Sigmoid colon (tissue), 6 donors: ENCODE measurements at regions not wholly inside any gene's neighbourhood (a gene's known extent, or its start where the extent isn't known, plus 50 kb on each side); places are given as distances from the start of the nearest gene placed in this dataset.
"Not testable (repeated sequence)": the region's sequence is repeated elsewhere in the genome, so short reads cannot be mapped to it uniquely, and the experiment has no call there.

Experiments
- DNase-seq: peaks from one replicate; pipeline ENCODE4 v3.0.0-alpha.2; 2019
- H3K27ac ChIP-seq, 4 donors: fragments of 200-600 bp; sonication (generic); one replicate each; pipeline ENCODE4 v1.5.1; 2016 to 2019; ENCODE audit warnings: mild to moderate bottlenecking in 1 of 4
- H3K27me3 ChIP-seq, 3 donors: fragments of 200-600 bp; sonication (generic); one replicate each; pipeline ENCODE4 v1.5.1; 2019; ENCODE audit warnings: mild to moderate bottlenecking in 1 of 3
- H3K36me3 ChIP-seq, 4 donors: fragments of 200-600 bp; sonication (generic); one replicate each; pipeline ENCODE4 v1.5.1; 2016 to 2019
- H3K4me1 ChIP-seq, 4 donors: fragments of 200-600 bp; sonication (generic); one replicate each; pipeline ENCODE4 v1.5.1; 2017 to 2019
- H3K4me3 ChIP-seq, 4 donors: fragments of 200-600 bp; sonication (generic); one replicate each; pipeline ENCODE4 v1.5.1; 2017 to 2019; ENCODE audit warnings: mild to moderate bottlenecking in 2 of 4, moderate library complexity in 1 of 4
- H3K9me3 ChIP-seq, 4 donors: fragments of 200-600 bp in 3 of 4; sonication (generic) in 3 of 4; one replicate each; pipeline versions ENCODE4 v1.5.1 to v1.6.1; 2013 to 2019
- CTCF ChIP-seq, 4 experiments: fragments of 450-650 bp in 3 of 4; fragments of 200-600 bp in 1 of 4; IDR thresholded peaks; one replicate each; pipeline ENCODE4 v1.5.1; 2016 to 2019; ENCODE audit warnings: antibody characterized with exemption in 4 of 4, mild to moderate bottlenecking in 3 of 4, moderate library complexity in 2 of 4
- EP300 ChIP-seq, 4 donors: sonication (generic); formaldehyde crosslinking; IDR thresholded peaks; one replicate each; pipeline ENCODE4 v1.6.1; 2017; ENCODE audit warnings: antibody characterized with exemption in 4 of 4
- POLR2A ChIP-seq, 2 donors: fragments of 450-650 bp; IDR thresholded peaks; one replicate each; pipeline ENCODE4 v1.6.1; 2016; ENCODE audit warnings: antibody characterized with exemption in 2 of 2, mild to moderate bottlenecking in 2 of 2, moderate library complexity in 2 of 2
- POLR2AphosphoS5 ChIP-seq, 4 donors: sonication (generic); formaldehyde crosslinking; IDR thresholded peaks; one replicate each; pipeline ENCODE4 v1.6.1; 2017; ENCODE audit warnings: antibody characterized with exemption in 4 of 4
- WGBS, 2 donors: extraction: QIAGEN DNeasy Blood & Tissue Kit; methylation state at CpG; one replicate each; pipeline ENCODE4 v1.1.7; 2013; 5-methylcytosine and 5-hydroxymethylcytosine counted together
- intact Hi-C: fragments of 100-400 bp; cut with DNase I; formaldehyde crosslinking; loops from one replicate; pipeline ENCODE4 v1.15.1; 2023
- donor health status: healthy with polysubstance abuse.
- donor health status: healthy.

GRCh38 chr6:113679051-113679450 is 178.1 kb upstream of the MARCKS start:
- intact Hi-C loops: no loop called here
- Histone ChIP-seq H3K27ac (no peak overlapping the region), H3K27me3 (no peaks in the 10 kb centered on the region), H3K36me3 (no peaks in the 10 kb centered on the region), H3K4me3 (no peak overlapping the region), H3K9me3 (no peaks in the 10 kb centered on the region), H3K4me1 (peaks cover 0 to 7% (median 6%) of the 10 kb centered on the region in 4 donors)
- 37 to 59% methylated on average over 3 of the region's 3 CpGs for WGBS, 2 donors
- no peak for DNase-seq
- TF ChIP-seq EP300 (IDR thresholded peaks at IDR 0.05): no peak
- no peak for TF ChIP-seq POLR2A (IDR thresholded peaks at IDR 0.05)
- TF ChIP-seq CTCF (IDR thresholded peaks at IDR 0.05): no peak
- no peak for TF ChIP-seq POLR2AphosphoS5 (IDR thresholded peaks at IDR 0.05)

GRCh38 chr6:113680301-113680700 is 176.8 kb upstream of the MARCKS start:
- Histone ChIP-seq H3K4me3 (no peak overlapping the region), H3K27me3 (no peaks in the 10 kb centered on the region), H3K4me1 (peaks cover 0 to 7% (median 6%) of the 10 kb centered on the region in 4 donors), H3K36me3 (no peaks in the 10 kb centered on the region), H3K27ac (no peak overlapping the region), H3K9me3 (no peaks in the 10 kb centered on the region)
- no peak for TF ChIP-seq CTCF (IDR thresholded peaks at IDR 0.05)
- TF ChIP-seq EP300 (IDR thresholded peaks at IDR 0.05): no peak
- TF ChIP-seq POLR2A (IDR thresholded peaks at IDR 0.05): no peak
- TF ChIP-seq POLR2AphosphoS5 (IDR thresholded peaks at IDR 0.05): no peak
- intact Hi-C loops: no loop called here
- 89 to 96% methylated on average over 2 of the region's 2 CpGs for WGBS, 2 donors
- no peak for DNase-seq

- no peak for DNase-seq
- Histone ChIP-seq H3K27me3 (no peaks in the 10 kb centered on the region), H3K4me1 (no peaks in the 10 kb centered on the region), H3K9me3 (no peaks in the 10 kb centered on the region), H3K27ac (no peak overlapping the region), H3K36me3 (no peaks in the 10 kb centered on the region), H3K4me3 (no peak overlapping the region)
- 82 to 84% methylated on average over 3 of the region's 3 CpGs for WGBS, 2 donors
- TF ChIP-seq EP300 (IDR thresholded peaks at IDR 0.05) (no peak), POLR2AphosphoS5 (IDR thresholded peaks at IDR 0.05) (no peak)
- intact Hi-C loops: no loop called here
These were observed 173.2 kb upstream of the MARCKS start for GRCh38 chr6:113683968-113684367.

- TF ChIP-seq EP300 (IDR thresholded peaks at IDR 0.05) (no peak), POLR2A (IDR thresholded peaks at IDR 0.05) (no peak), CTCF (IDR thresholded peaks at IDR 0.05) (no peak), POLR2AphosphoS5 (IDR thresholded peaks at IDR 0.05) (no peak)
- DNase-seq: no peak
- H3K4me1 ChIP-seq: no peaks in the 10 kb centered on the region
- no peaks in the 10 kb centered on the region for H3K9me3 ChIP-seq
- no peak overlapping the region for H3K4me3 ChIP-seq
- intact Hi-C loops: no loop called here
- no peaks in the 10 kb centered on the region for H3K27me3 ChIP-seq
- no peak overlapping the region for H3K27ac ChIP-seq
- H3K36me3 ChIP-seq: no peaks in the 10 kb centered on the region
- WGBS, 2 donors: 61 to 73% methylated on average over 2 of the region's 2 CpGs
These were observed 172.7 kb upstream of the MARCKS start for GRCh38 chr6:113684382-113684901.

- peaks cover 0 to 6% (median 0%) of the 10 kb centered on the region in 4 donors for H3K4me1 ChIP-seq
- intact Hi-C loops: no loop called here
- DNase-seq: no peak
- no peaks in the 10 kb centered on the region for H3K36me3 ChIP-seq
- no peak overlapping the region for H3K27ac ChIP-seq
- TF ChIP-seq CTCF (IDR thresholded peaks at IDR 0.05) (no peak), EP300 (IDR thresholded peaks at IDR 0.05) (no peak), POLR2A (IDR thresholded peaks at IDR 0.05) (no peak), POLR2AphosphoS5 (IDR thresholded peaks at IDR 0.05) (no peak)
- no peaks in the 10 kb centered on the region for H3K27me3 ChIP-seq
- H3K4me3 ChIP-seq: no peak overlapping the region
- 26 to 80% methylated on average over 1 of the region's 1 CpG for WGBS, 2 donors
- H3K9me3 ChIP-seq: no peaks in the 10 kb centered on the region
These were observed 171.1 kb upstream of the MARCKS start for GRCh38 chr6:113686049-113686448.

GRCh38 chr6:113689620-113690019 is 167.5 kb upstream of the MARCKS start:
- H3K9me3 ChIP-seq, H3K27ac ChIP-seq, DNase-seq, H3K4me1 ChIP-seq, H3K4me3 ChIP-seq, intact Hi-C loops, H3K36me3 ChIP-seq, H3K27me3 ChIP-seq: not testable (repeated sequence)
- 85 to 93% methylated on average over 4 of the region's 4 CpGs for WGBS, 2 donors
